Suprapubic skin (tissue), 4 donors: ENCODE measurements at regions not wholly inside any gene's neighbourhood (a gene's known extent, or its start where the extent isn't known, plus 50 kb on each side); places are given as distances from the start of the nearest gene placed in this dataset.

Experiments used
- DNase-seq, 2 donors: peaks; one replicate each; pipeline ENCODE4 v3.0.0-alpha.2; 2019; ENCODE audit warnings: low spot score in 2 of 2
- H3K27ac ChIP-seq: fragments of 200-600 bp; sonication (generic); one replicate; pipeline ENCODE4 v1.5.1; 2019
- H3K27me3 ChIP-seq: fragments of 200-600 bp; sonication (generic); one replicate; pipeline ENCODE4 v1.5.1; 2019
- H3K36me3 ChIP-seq: fragments of 200-600 bp; sonication (generic); one replicate; pipeline ENCODE4 v1.5.1; 2019
- H3K4me1 ChIP-seq: fragments of 200-600 bp; sonication (generic); one replicate; pipeline ENCODE4 v1.5.1; 2019
- H3K4me3 ChIP-seq: fragments of 200-600 bp; sonication (generic); one replicate; pipeline ENCODE4 v1.5.1; 2019; ENCODE audit warnings: mild to moderate bottlenecking
- H3K9me3 ChIP-seq: fragments of 200-600 bp; sonication (generic); one replicate; pipeline ENCODE4 v1.5.1; 2019
- EP300 ChIP-seq: sonication (generic); formaldehyde crosslinking; IDR thresholded peaks from one replicate; pipeline ENCODE4 v1.6.1; 2017; ENCODE audit warnings: antibody characterized with exemption
- POLR2A ChIP-seq, 2 donors: fragments of 450-650 bp; IDR thresholded peaks; one replicate each; pipeline ENCODE4 v1.6.1; 2017; ENCODE audit warnings: antibody characterized with exemption in 2 of 2, mild to moderate bottlenecking in 2 of 2, moderate library complexity in 2 of 2
- POLR2AphosphoS5 ChIP-seq, 3 donors: sonication (generic); formaldehyde crosslinking; IDR thresholded peaks; one replicate each; pipeline ENCODE4 v1.6.1; 2017; ENCODE audit warnings: antibody characterized with exemption in 3 of 3
- WGBS: methylation state at CpG from one replicate; pipeline ENCODE4 v1.1.5; 2018; 5-methylcytosine and 5-hydroxymethylcytosine counted together
- TF ChIP-seq, protein P1 (sequence below), 2 donors: fragments of 200-600 bp in 1 of 2; fragments of 450-650 bp in 1 of 2; sonication (generic) in 1 of 2; IDR thresholded peaks; one replicate each; pipeline ENCODE4 v1.5.1; 2016 to 2019; ENCODE audit warnings: antibody characterized with exemption in 2 of 2, mild to moderate bottlenecking in 1 of 2, moderate library complexity in 1 of 2

DNA sequence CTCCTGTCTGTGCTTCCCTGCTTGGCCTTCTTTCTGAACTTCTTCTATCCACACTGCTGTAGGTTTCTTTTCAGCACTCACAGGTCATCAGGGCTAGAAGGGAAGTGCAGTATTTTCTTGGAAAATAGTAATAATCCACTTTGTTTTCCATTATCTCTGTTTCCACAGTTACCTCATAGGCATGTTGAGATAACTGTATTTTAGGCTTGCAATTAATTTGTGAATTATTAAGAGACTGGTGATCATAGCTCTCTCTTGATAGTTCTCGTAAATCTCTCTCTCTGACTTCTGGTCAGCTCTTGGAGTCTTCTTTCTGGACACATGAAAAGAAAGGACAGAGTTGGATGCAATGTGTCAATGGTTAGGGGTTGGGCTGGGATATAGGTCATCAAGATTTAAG lies 243.6 kb upstream of the IGFBP3 start:
- TF ChIP-seq EP300 (no peak), POLR2AphosphoS5 (IDR thresholded peaks at IDR 0.05) (no peak), POLR2A (IDR thresholded peaks at IDR 0.05) (no peak)
- TF ChIP-seq, protein P1, sequence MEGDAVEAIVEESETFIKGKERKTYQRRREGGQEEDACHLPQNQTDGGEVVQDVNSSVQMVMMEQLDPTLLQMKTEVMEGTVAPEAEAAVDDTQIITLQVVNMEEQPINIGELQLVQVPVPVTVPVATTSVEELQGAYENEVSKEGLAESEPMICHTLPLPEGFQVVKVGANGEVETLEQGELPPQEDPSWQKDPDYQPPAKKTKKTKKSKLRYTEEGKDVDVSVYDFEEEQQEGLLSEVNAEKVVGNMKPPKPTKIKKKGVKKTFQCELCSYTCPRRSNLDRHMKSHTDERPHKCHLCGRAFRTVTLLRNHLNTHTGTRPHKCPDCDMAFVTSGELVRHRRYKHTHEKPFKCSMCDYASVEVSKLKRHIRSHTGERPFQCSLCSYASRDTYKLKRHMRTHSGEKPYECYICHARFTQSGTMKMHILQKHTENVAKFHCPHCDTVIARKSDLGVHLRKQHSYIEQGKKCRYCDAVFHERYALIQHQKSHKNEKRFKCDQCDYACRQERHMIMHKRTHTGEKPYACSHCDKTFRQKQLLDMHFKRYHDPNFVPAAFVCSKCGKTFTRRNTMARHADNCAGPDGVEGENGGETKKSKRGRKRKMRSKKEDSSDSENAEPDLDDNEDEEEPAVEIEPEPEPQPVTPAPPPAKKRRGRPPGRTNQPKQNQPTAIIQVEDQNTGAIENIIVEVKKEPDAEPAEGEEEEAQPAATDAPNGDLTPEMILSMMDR (IDR thresholded peaks at IDR 0.05) = no peak
- WGBS = 93% methylated on average over 1 of the region's 1 CpG
- H3K9me3 ChIP-seq = no peaks in the 10 kb centered on the region
- DNase-seq = no peak
- no peak overlapping the region for H3K4me3 ChIP-seq
- H3K27ac ChIP-seq = no peak overlapping the region
- no peaks in the 10 kb centered on the region for H3K36me3 ChIP-seq
- H3K4me1 ChIP-seq = no peaks in the 10 kb centered on the region
- no peaks in the 10 kb centered on the region for H3K27me3 ChIP-seq

DNA sequence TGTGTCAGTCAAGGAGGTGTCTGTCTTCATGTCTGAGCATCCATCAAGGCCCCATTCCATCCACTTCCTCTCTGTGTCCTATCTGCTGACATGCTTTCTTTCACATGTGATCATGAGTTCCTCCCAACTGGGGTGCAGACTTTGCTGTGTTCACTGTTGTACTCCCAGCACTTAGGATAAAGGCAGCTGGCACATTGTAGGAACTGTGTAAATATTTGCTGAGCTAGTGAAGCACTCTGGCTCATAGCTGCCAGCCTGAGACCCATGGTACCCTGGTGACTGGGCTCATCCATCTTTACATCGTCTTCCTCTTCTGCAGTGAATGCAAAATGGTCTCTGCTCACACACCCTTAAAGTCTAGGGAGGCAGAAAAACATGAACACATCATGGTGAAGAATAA lies 242.2 kb upstream of the IGFBP3 start:
- H3K4me3 ChIP-seq = no peak overlapping the region
- no peaks in the 10 kb centered on the region for H3K9me3 ChIP-seq
- H3K36me3 ChIP-seq = no peaks in the 10 kb centered on the region
- DNase-seq = no peak
- H3K27ac ChIP-seq = no peak overlapping the region
- WGBS = 86% methylated on average over 1 of the region's 1 CpG
- H3K4me1 ChIP-seq = no peaks in the 10 kb centered on the region
- no peaks in the 10 kb centered on the region for H3K27me3 ChIP-seq
- no peak for TF ChIP-seq EP300
- TF ChIP-seq, protein P1 (IDR thresholded peaks at IDR 0.05) = no peak
- no peak for TF ChIP-seq POLR2A (IDR thresholded peaks at IDR 0.05)
- no peak for TF ChIP-seq POLR2AphosphoS5 (IDR thresholded peaks at IDR 0.05)

DNA sequence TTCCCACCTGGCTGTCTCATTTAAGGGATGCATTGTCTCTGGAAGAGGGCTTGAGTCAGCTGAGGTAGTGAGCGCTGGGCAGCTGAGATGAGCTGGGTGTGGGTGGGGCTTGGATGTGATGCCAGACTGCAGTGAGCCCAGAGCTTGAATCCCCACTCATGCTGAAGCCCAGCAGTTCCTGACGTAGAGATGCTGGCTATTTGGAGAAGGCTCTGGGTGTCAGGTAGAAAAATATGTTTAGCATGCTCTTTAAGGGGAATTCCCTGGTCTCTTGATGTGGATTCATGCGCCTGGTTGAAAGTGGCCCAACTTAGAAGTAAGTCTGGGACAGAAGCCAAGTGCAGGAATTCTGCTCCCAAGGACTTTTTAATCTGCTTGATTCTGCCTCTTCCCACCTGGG lies 241.5 kb upstream of the IGFBP3 start:
- Histone ChIP-seq H3K27ac (no peak overlapping the region), H3K9me3 (no peaks in the 10 kb centered on the region), H3K4me3 (no peak overlapping the region), H3K4me1 (no peaks in the 10 kb centered on the region), H3K36me3 (no peaks in the 10 kb centered on the region), H3K27me3 (no peaks in the 10 kb centered on the region)
- DNase-seq = no peak
- TF ChIP-seq POLR2A (IDR thresholded peaks at IDR 0.05) (no peak), POLR2AphosphoS5 (IDR thresholded peaks at IDR 0.05) (no peak), EP300 (no peak)
- TF ChIP-seq, protein P1 (IDR thresholded peaks at IDR 0.05) = no peak
- 59% methylated on average over 3 of the region's 3 CpGs for WGBS

DNA sequence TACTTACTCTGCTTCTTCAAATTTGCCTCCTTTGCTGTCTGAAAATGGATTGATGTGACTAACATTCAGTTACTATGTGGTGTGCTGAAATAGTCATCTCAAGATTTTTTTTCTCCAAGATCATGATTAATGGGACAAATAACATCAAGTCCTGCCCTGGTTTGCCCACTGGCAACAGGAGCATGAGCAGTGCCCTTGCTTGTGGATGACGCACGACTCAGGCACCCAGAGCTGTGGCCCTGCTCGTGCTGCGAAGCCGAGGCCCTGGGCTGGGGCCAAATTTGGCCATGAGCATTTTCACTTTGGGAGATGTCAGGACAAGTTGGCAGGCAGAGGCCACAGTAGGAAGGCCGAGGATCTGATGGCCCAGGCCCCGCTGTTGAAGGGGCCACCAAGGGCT lies 239.8 kb upstream of the IGFBP3 start:
- no peaks in the 10 kb centered on the region for H3K9me3 ChIP-seq
- no peak for DNase-seq
- H3K27ac ChIP-seq = no peak overlapping the region
- H3K4me1 ChIP-seq = no peaks in the 10 kb centered on the region
- no peaks in the 10 kb centered on the region for H3K36me3 ChIP-seq
- TF ChIP-seq POLR2A (IDR thresholded peaks at IDR 0.05) (no peak), EP300 (no peak), POLR2AphosphoS5 (IDR thresholded peaks at IDR 0.05) (no peak)
- TF ChIP-seq, protein P1 (IDR thresholded peaks at IDR 0.05) = no peak
- no peaks in the 10 kb centered on the region for H3K27me3 ChIP-seq
- 92% methylated on average over 7 of the region's 7 CpGs for WGBS
- H3K4me3 ChIP-seq = no peak overlapping the region

DNA sequence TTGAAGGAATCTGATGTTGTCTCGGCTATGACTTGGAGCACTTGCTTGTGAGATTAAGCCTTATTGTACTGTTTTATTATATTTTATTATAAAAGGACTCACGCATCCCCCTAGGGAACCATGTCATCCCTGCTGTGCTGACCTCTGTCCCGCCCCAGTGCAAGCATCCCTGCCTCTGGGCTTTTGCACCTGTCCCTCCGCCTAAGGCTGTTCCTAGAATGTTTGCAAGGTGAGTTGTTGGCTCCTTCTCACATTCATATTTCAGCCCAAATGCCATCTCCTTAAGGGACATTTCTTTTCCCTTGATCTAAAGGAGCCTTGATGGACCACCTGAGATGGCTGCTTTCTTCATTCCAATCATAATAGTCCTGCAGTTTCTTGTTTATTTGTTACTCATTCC lies 236.9 kb upstream of the IGFBP3 start:
- no peak for TF ChIP-seq EP300
- TF ChIP-seq, protein P1 (IDR thresholded peaks at IDR 0.05) = no peak
- no peak for TF ChIP-seq POLR2A (IDR thresholded peaks at IDR 0.05)
- no peak for TF ChIP-seq POLR2AphosphoS5 (IDR thresholded peaks at IDR 0.05)
- WGBS = 83% methylated on average over 4 of the region's 4 CpGs
- Histone ChIP-seq H3K4me1 (no peaks in the 10 kb centered on the region), H3K9me3 (no peaks in the 10 kb centered on the region), H3K27me3 (no peaks in the 10 kb centered on the region), H3K4me3 (no peak overlapping the region), H3K36me3 (no peaks in the 10 kb centered on the region), H3K27ac (no peak overlapping the region)
- no peak for DNase-seq
